GF-D8 (cell line): ENCODE measurements at regions not wholly inside any gene's neighbourhood (a gene's known extent, or its start where the extent isn't known, plus 50 kb on each side); places are given as distances from the start of the nearest gene placed in this dataset.
"Not testable (repeated sequence)": the region's sequence is repeated elsewhere in the genome, so short reads cannot be mapped to it uniquely, and the experiment has no call there.

ENCODE experiments used
- DNase-seq: peaks from one replicate; lab custom pipeline; 2025; lab: John Stamatoyannopoulos, UW

DNA sequence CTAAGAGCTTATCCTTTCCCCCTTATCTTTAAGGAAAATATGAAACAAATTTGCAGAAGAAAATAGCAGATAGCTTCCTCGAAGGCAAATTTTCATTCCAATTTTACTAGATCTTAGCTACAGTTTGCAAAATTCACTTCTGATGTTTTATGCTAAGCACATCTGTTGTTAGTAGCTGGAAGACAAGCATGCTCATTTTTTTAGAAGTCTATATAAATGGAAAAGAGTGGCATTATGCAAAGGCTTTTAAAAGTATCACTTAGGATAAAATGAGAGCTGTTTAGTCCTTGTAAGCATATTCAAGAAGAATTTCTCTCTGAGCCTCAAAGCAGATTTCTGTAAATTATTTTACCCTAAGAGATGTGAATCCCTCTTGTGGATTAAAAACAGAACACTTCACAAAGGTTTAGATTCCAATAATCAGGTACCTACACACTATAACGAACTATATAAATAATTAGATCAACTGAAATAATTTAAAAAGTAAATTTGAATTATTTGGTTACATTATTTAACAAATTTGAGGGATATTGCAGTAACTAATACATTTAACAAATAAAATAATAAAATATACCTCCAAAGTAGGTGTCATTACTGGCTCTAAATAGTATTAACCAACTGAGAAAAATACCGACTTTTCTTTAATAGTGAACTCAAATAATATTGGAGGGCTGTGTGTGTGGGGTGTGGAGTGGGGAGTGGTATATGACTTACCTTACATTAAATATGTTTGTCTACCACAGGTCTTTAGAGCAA, 307.1 kb downstream of the SEMA3D start:
- DNase-seq: no peak

DNA sequence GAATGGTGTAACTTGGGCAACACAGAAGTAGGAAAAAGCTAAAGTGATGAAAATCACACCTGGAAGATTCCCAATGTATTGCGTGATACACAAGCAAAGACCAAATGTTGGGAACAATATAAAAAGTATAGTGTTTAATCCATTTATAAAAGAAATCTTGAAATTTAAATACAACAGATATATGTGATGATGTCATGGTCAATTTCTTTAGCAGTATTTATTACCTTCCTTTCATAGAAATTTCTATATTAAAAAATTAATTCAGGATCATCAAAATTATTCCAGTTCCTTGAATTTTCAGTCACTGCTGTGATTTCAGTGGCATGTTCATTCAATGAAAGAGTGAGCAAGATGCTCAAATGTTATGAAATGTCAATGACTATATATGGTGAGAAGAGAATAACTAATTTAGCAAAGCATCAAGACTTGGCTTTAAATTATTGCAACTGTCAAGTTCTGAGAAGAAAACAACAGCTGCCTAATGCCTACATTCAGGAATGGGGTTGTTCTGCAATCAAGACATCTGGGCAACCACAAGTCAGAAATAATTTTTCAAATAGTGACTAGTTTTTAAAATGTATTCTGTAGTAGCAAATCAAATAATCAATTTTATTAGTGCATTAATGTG, 308.8 kb downstream of the SEMA3D start:
- DNase-seq: no peak

- DNase-seq: no peak
Observed at GRCh38 chr7:84876061-84876821, 310.6 kb downstream of the SEMA3D start.

- no peak for DNase-seq
Observed at GRCh38 chr7:84865560-84865959, 321.3 kb downstream of the SEMA3D start.

DNA sequence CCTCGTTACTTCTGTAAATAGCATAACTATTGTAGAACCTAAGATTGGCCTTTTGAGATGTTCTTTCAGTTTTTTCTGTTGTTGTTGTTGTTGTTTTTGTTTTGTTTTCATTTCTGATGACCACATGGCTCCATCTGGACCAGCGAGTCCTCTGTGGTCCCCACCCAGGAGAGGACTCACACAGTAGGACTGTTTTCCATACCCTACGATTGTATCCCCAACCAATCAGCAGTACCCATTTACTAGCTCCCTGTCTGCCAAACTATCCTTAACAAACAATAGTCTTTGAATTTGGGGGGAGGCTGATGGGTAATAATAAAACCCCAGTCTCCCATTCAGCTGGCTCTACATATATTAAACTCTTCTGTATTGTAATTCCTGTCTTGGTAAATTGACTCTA, 329.5 kb downstream of the SEMA3D start:
- DNase-seq: no peak

DNA sequence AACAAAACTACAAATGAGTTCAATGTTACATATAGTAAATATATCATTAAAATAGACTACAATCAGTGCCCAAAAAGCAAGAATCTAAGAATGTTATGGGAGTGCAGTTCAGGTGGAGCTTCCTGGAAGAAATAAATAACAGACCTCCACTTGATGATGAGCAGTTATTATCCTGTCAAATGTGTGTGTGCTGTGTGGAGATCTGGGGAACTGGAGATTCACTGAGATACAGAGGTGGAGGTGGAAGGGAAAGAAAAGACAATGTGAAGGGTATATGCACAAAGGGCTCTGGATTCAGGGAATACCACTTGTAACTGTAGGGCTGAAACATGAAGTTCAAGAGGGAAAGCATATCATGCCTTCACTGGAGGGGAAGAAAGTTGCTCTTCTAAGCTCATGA, 331.1 kb downstream of the SEMA3D start:
- no peak for DNase-seq

DNA sequence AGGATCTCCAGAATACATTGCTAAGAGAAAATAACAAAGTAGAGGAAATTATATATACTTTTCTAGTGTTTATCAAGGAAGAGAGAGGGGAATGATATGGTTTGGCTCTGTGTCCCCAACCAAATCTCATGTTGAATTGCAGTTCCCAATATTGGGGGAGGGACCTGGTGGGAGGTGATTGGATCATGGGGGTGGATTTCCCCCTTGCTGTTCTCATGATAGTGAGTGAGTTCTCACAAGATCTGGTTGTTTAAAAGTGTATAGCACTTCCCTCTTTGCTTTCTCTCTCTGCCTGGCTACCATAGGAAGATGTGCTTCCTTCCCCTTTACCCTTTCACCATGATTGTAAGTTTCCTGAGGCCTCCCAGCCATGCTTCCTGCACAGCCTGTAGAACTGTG, 337.9 kb downstream of the SEMA3D start:
- DNase-seq: not testable (repeated sequence)

- DNase-seq: no peak
Observed at GRCh38 chr7:84848219-84848973, 338.5 kb downstream of the SEMA3D start.

- no peak for DNase-seq
Observed at GRCh38 chr7:84847790-84848189, 339.1 kb downstream of the SEMA3D start.

- DNase-seq: no peak
Observed at GRCh38 chr7:84847038-84847437, 339.8 kb downstream of the SEMA3D start.

- no peak for DNase-seq
Observed at GRCh38 chr7:84845971-84846370, 340.9 kb downstream of the SEMA3D start.

DNA sequence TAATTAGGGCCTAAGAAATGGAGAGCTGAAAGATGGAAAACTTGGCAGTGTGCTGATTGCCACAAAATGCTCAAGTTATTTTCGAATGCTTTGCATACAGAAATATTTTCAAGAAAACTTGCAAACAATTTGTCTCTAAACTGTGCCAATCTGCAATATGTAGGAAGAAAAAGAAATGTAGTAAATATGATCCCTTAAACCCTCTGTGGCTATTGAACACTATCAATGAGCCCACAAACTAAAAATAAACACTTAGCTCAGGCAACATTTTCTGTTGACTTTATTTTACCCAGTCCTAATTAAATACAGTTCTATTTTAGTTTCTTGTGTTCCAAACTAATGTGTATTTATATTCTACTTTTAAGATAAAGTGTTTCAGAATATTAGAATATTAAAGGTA, 342.1 kb downstream of the SEMA3D start:
- no peak for DNase-seq

- no peak for DNase-seq
Observed at GRCh38 chr7:84841809-84842208, 345.0 kb downstream of the SEMA3D start.

- no peak for DNase-seq
Observed at GRCh38 chr7:84838857-84839256, 348.0 kb downstream of the SEMA3D start.

DNA sequence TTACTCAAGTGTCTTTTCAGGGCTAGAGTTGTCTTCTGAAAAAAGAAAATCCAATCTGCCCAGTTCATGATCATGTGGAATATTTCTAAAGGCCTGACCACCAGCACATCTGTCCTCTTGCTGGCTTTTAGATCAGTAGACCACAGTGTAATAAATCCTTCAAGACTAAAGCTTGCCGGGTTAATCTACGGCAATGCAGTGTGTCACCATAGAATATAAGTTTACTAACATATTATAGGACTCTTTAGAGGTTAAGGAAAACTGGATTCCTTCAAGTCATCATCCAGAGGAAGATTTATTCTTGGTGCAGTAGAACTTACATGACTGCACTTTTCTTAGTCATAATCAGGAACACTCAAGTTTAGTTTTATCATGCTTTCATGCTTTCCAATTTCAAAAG, 349.5 kb downstream of the SEMA3D start:
- DNase-seq: no peak

DNA sequence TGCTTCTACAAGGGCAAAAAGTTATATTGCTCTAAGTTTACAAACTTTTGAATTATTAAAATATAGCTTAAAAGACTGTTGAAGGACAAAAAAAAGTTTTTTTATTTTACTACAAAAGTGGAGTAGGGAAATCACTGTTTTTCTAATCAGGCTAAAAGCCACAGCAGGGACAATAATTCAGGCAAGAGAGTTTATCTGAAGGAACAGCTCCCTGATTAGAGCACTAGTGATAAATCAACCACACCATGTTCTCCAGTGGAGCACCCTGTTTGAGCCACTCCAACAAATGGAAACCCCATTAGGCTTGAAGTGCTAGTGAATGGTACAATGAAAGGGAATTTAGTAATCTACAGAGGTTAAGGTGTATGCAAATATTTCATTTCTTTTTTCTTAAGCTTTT, 357.1 kb downstream of the SEMA3D start:
- DNase-seq: no peak

- no peak for DNase-seq
Observed at GRCh38 chr7:84824057-84824651, 362.7 kb downstream of the SEMA3D start.

DNA sequence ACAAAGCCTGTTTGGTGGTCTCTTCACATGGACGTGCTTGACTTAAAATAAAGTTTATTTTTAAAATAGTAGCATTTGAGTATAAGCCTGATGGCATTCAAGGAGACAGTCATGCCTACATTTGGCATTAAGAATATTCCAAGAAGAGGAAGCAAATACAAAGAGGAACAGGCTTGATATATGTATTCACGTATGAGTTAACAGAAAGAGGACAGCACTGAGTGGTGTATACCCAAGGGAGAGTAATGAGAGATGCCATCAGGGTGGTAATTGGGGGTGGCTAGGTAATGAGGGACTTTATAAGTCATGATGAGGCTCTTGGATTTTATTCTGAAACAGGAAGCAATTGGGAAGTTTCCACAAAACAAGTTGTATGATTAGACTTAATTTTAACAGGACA, 363.3 kb downstream of the SEMA3D start:
- no peak for DNase-seq

GRCh38 chr7:84822941-84823510, 363.8 kb downstream of the SEMA3D start:
- DNase-seq: no peak

DNA sequence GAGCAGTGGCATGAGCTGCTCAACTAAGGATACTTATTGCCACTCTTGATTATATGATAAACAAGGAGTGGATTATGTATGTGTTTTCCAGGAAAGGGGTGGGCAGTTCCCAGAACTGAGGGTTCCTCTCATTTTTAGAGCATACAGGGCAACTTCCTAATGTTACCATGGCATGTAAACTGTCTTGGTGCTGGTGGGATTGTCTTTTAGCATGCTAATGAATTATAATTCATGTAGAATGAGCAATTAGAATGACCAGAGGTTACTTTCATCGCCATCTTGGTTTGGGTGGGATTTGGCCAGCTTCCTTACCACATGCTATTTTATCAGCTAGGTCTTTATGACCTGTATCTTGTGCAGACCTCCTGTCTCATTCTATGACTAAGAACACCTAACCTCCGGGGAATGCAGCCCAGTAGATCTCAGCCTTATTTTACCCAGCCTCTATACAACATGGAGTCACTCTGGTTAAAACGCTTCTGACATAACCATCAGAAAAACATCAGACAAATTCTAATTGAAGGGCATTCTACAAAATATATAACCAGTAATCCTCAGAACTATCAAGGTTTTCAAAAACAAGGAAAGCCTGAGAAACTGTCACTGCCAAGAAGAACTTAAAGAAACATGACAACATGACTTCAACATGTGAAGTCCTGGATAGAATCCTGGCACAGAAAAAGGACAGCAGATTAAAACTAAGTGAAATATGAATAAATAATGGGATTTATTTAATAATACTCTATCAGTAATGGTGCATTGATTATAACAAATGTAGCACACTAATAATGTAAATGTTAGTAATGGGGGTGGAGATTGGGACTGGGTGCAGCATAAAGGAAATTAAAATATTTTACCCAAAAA, 365.0 kb downstream of the SEMA3D start:
- no peak for DNase-seq

DNA sequence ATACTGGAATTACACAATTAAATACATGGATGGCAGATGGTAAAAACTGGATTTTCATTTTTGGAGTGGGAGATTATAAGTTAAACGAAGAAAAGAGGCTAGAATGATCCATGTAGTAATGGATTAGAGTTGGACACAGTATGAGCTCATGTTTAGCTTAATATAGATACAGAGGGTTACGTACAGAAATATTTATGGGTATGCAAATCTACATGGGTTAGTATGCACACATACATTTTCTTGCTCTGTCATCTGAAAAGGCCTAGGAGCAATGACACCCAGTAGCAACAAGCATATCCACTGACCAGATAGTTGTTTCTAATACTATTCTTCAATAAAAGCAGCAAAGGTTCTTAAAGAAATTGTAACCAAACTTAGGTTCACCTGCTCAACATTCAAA, 366.4 kb downstream of the SEMA3D start:
- no peak for DNase-seq
